Psoas muscle (tissue), 7 donors: ENCODE measurements at regions not wholly inside any gene's neighbourhood (a gene's known extent, or its start where the extent isn't known, plus 50 kb on each side); places are given as distances from the start of the nearest gene placed in this dataset.

Source experiments
- ATAC-seq, 4 donors: fragments of 200-7000 bp; cut with Tn5 transposase; one replicate each; pipeline ENCODE4 v1.9.1; 2020; ENCODE audit warnings: moderate library complexity in 3 of 4, mild to moderate bottlenecking in 2 of 4
- DNase-seq, 2 donors: peaks; one replicate each; pipeline ENCODE4 v3.0.0-alpha.2; 2020
- H3K27ac ChIP-seq: fragments of 200-600 bp; one replicate; pipeline ENCODE4 v1.8.0; 2022
- H3K27me3 ChIP-seq, 3 donors: fragments of 200-600 bp in 1 of 3; one replicate each; pipeline versions ENCODE4 v1.6.1 to v1.8.0; 2013 to 2022; ENCODE audit warnings: low read length in 2 of 3, mild to moderate bottlenecking in 2 of 3, moderate library complexity in 1 of 3; ENCODE audit not compliant: insufficient read depth in 3 of 3
- H3K36me3 ChIP-seq, 2 donors: fragments of 200-600 bp in 1 of 2; one replicate each; pipeline versions ENCODE4 v1.6.1 to v1.8.0; 2013 to 2022; ENCODE audit warnings: low read depth in 1 of 2, mild to moderate bottlenecking in 1 of 2, moderate library complexity in 1 of 2; ENCODE audit not compliant: insufficient read depth in 1 of 2
- H3K4me1 ChIP-seq: fragments of 200-600 bp; one replicate; pipeline ENCODE4 v1.8.0; 2022
- H3K4me3 ChIP-seq: fragments of 200-600 bp; one replicate; pipeline ENCODE4 v1.8.0; 2022; ENCODE audit warnings: mild to moderate bottlenecking
- H3K9me3 ChIP-seq: fragments of 200-600 bp; one replicate; pipeline ENCODE4 v1.8.0; 2022
- CTCF ChIP-seq: fragments of 200-600 bp; IDR thresholded peaks from one replicate; pipeline ENCODE4 v1.8.0; 2022; ENCODE audit warnings: antibody characterized with exemption
- WGBS, 3 donors: extraction: QIAGEN DNeasy Blood & Tissue Kit; methylation state at CpG; one replicate each; pipeline versions ENCODE4 v1.1.6 to v1.1.7; 2013; 5-methylcytosine and 5-hydroxymethylcytosine counted together
- intact Hi-C, 2 donors: fragments of 100-400 bp; cut with DNase I; formaldehyde crosslinking; loops; one replicate each; pipeline versions ENCODE4 v1.11.0 to v1.14.2; 2022
- donor health status: healthy with polysubstance abuse.
- donor health status: DM: no; HTN: no; CAD: no; lungs with moderate emphysema.
- donor health status: Bipolar disorder and iron deficiency.
- donor health status: healthy.
- donor health status: DM: yes; HTN: yes; CAD: no.
- donor health status: DM: no; HTN: no; CAD: no.
- donor health status: DM: yes; HTN: yes; CAD: no.

- ATAC-seq, result no peak
- TF ChIP-seq CTCF, result no peak
- no peaks in the 10 kb centered on the region for H3K9me3 ChIP-seq
- DNase-seq, result no peak
- intact Hi-C loops, result no loop called here
- no peak overlapping the region for H3K4me3 ChIP-seq
- peaks cover 0 to 55% (median 17%) of the 10 kb centered on the region in 3 donors for H3K27me3 ChIP-seq
- no peaks in the 10 kb centered on the region for H3K4me1 ChIP-seq
- no peaks in the 10 kb centered on the region for H3K36me3 ChIP-seq
- 73 to 76% (median 76%) methylated on average over 10 of the region's 10 CpGs for WGBS, 3 donors
- H3K27ac ChIP-seq, result no peak overlapping the region
These were observed 94.6 kb upstream of the ANO1 start for GRCh38 chr11:69983571-69983877.

GRCh38 chr11:69983897-69984438, 94.1 kb upstream of the ANO1 start:
- Histone ChIP-seq H3K4me3 (no peak overlapping the region), H3K27ac (no peak overlapping the region), H3K4me1 (no peaks in the 10 kb centered on the region), H3K27me3 (peaks cover 0 to 55% (median 17%) of the 10 kb centered on the region in 3 donors), H3K36me3 (no peaks in the 10 kb centered on the region), H3K9me3 (no peaks in the 10 kb centered on the region)
- intact Hi-C loops, result no loop called here
- WGBS, 3 donors, result 23 to 25% (median 23%) methylated on average over 9 of the region's 10 CpGs
- no peak for TF ChIP-seq CTCF
- DNase-seq, result no peak
- ATAC-seq, result no peak

GRCh38 chr11:69984457-69985261, 93.5 kb upstream of the ANO1 start:
- 24 to 27% (median 26%) methylated on average over 24 of the region's 24 CpGs for WGBS, 3 donors
- Histone ChIP-seq H3K27me3 (peaks cover 0 to 53% (median 17%) of the 10 kb centered on the region in 3 donors), H3K4me3 (no peak overlapping the region), H3K36me3 (no peaks in the 10 kb centered on the region), H3K27ac (no peak overlapping the region), H3K9me3 (no peaks in the 10 kb centered on the region), H3K4me1 (no peaks in the 10 kb centered on the region)
- intact Hi-C loops, result loop anchor here in 1 of 2 donors (5.0 kb wide), 1 partner anchor 93 kb away; the partner anchor contains the start of gene ANO1
- DNase-seq (peak in 1 of 2 donors; percentile 22), ATAC-seq (no peak)
- no peak for TF ChIP-seq CTCF

GRCh38 chr11:69985331-69985640, 92.8 kb upstream of the ANO1 start:
- no peaks in the 10 kb centered on the region for H3K4me1 ChIP-seq
- no peak overlapping the region for H3K27ac ChIP-seq
- DNase-seq (no peak), ATAC-seq (no peak)
- no peaks in the 10 kb centered on the region for H3K36me3 ChIP-seq
- 3 to 5% (median 4%) methylated on average over 14 to 15 of the region's 15 CpGs for WGBS, 3 donors
- peaks cover 0 to 48% (median 17%) of the 10 kb centered on the region in 3 donors for H3K27me3 ChIP-seq
- intact Hi-C loops, result loop anchor here in 1 of 2 donors (5.0 kb wide), 1 partner anchor 92 kb away; the partner anchor contains the start of gene ANO1
- TF ChIP-seq CTCF, result no peak
- H3K4me3 ChIP-seq, result peak overlapping the region; percentile 47
- no peaks in the 10 kb centered on the region for H3K9me3 ChIP-seq
